ENCODE measurements at regions not wholly inside any gene's neighbourhood (a gene's known extent, or its start where the extent isn't known, plus 50 kb on each side); places are given as distances from the start of the nearest gene placed in this dataset.
A peak's percentile ranks its signal among the peaks of the same experiment; 100 is the strongest.

- no peak for TF ChIP-seq CTCF (IDR thresholded peaks at IDR 0.05)
Observed at GRCh38 chr11:90661233-90661632, 438.4 kb upstream of the CHORDC1 start.

GRCh38 chr11:90656171-90656570, 433.3 kb upstream of the CHORDC1 start:
- no peak for TF ChIP-seq CTCF (IDR thresholded peaks at IDR 0.05)

GRCh38 chr11:90650153-90650552, 427.3 kb upstream of the CHORDC1 start:
- no peak for TF ChIP-seq CTCF (IDR thresholded peaks at IDR 0.05)

- TF ChIP-seq CTCF (IDR thresholded peaks at IDR 0.05) = no peak
Observed at GRCh38 chr11:90646706-90647105, 423.9 kb upstream of the CHORDC1 start.

GRCh38 chr11:90646266-90646665, 423.4 kb upstream of the CHORDC1 start:
- TF ChIP-seq CTCF (IDR thresholded peaks at IDR 0.05) = no peak

GRCh38 chr11:90639461-90639993, 416.7 kb upstream of the CHORDC1 start:
- peak; percentile 78 for TF ChIP-seq CTCF (IDR thresholded peaks at IDR 0.05)

- no peak for TF ChIP-seq CTCF (IDR thresholded peaks at IDR 0.05)
Observed at GRCh38 chr11:90635886-90636285, 413.0 kb upstream of the CHORDC1 start.

- TF ChIP-seq CTCF (IDR thresholded peaks at IDR 0.05) = no peak
Observed at GRCh38 chr11:90635151-90635550, 412.3 kb upstream of the CHORDC1 start.

Data from LNCAP (cell line).